ENCODE measurements at regions not wholly inside any gene's neighbourhood (a gene's known extent, or its start where the extent isn't known, plus 50 kb on each side); places are given as distances from the start of the nearest gene placed in this dataset.

- H3K9ac ChIP-seq (ENCODE audit: insufficient read depth, low read length, poor library complexity, severe bottlenecking): no peak overlapping the region
- H3K79me2 ChIP-seq (ENCODE audit: insufficient read depth, low read length): no peaks in the 10 kb centered on the region
- H3K9me3 ChIP-seq (replicated peaks in 1 of 2; ENCODE audit: control insufficient read depth in 1 of 2, insufficient read depth in 1 of 2, low read length in 2 of 2): no peaks in the 10 kb centered on the region
- H3K27me3 ChIP-seq (ENCODE audit: control insufficient read depth in 2 of 2, insufficient read depth in 2 of 2, low read length in 2 of 2): no peaks in the 10 kb centered on the region
- Mint-ChIP-seq H3K27me3 (ENCODE audit: low read depth in 3 of 3) (peaks cover 0 to 3% (median 2%) of the 10 kb centered on the region in 3 donors), H3K4me1 (no peaks in the 10 kb centered on the region), H3K4me3 (no peak overlapping the region), H3K27ac (no peak overlapping the region), H3K36me3 (no peaks in the 10 kb centered on the region), H3K9me3 (peaks cover 0 to 4% (median 2%) of the 10 kb centered on the region in 7 donors)
- no peaks in the 10 kb centered on the region for H4K20me1 ChIP-seq (ENCODE audit: insufficient read depth, low read length)
- H2AFZ ChIP-seq (ENCODE audit: insufficient read depth, low read depth, low read length, poor library complexity, severe bottlenecking): no peak overlapping the region
- DNase-seq: no peak
- H3K4me2 ChIP-seq (replicated peaks; ENCODE audit: extremely low read depth, low read length, poor library complexity, severe bottlenecking): no peak overlapping the region
- 100% methylated on average over 2 of the region's 8 CpGs for WGBS (ENCODE audit: insufficient coverage)
- no peak for TF ChIP-seq CTCF (IDR thresholded peaks at IDR 0.05)
- H3K36me3 ChIP-seq (replicated peaks in 1 of 2; ENCODE audit: control insufficient read depth in 1 of 2, insufficient read depth in 2 of 2, low read length in 2 of 2): no peaks in the 10 kb centered on the region
- H3K4me3 ChIP-seq (replicated peaks in 1 of 3; ENCODE audit: low read depth in 2 of 3, low read length in 3 of 3): no peak overlapping the region
- intact Hi-C loops (cut with micrococcal nuclease): no loop called here
- no peak overlapping the region for H3K27ac ChIP-seq (ENCODE audit: low read depth in 1 of 2, low read length in 2 of 2)
- H3K4me1 ChIP-seq (ENCODE audit: control insufficient read depth in 1 of 2, insufficient read depth in 2 of 2, low read length in 2 of 2): no peaks in the 10 kb centered on the region
Measured at GRCh38 chr2:212841460-212841859, 302.9 kb upstream of the ERBB4 start.

- H3K27me3 Mint-ChIP-seq (ENCODE audit: low read depth in 3 of 3): peaks cover 0 to 2% (median 0%) of the 10 kb centered on the region in 3 donors
- no peak overlapping the region for H3K4me3 ChIP-seq (replicated peaks in 1 of 3; ENCODE audit: low read depth in 2 of 3, low read length in 3 of 3)
- no peak for DNase-seq
- H3K79me2 ChIP-seq (ENCODE audit: insufficient read depth, low read length): no peaks in the 10 kb centered on the region
- no peaks in the 10 kb centered on the region for H3K4me1 ChIP-seq (ENCODE audit: control insufficient read depth in 1 of 2, insufficient read depth in 2 of 2, low read length in 2 of 2)
- 80% methylated on average over 108 of the region's 109 CpGs for WGBS (ENCODE audit: insufficient coverage)
- H3K27ac Mint-ChIP-seq: no peak overlapping the region
- no peaks in the 10 kb centered on the region for H3K36me3 ChIP-seq (replicated peaks in 1 of 2; ENCODE audit: control insufficient read depth in 1 of 2, insufficient read depth in 2 of 2, low read length in 2 of 2)
- H2AFZ ChIP-seq (ENCODE audit: insufficient read depth, low read depth, low read length, poor library complexity, severe bottlenecking): no peak overlapping the region
- no peaks in the 10 kb centered on the region for H3K4me1 Mint-ChIP-seq
- no peak overlapping the region for H3K4me2 ChIP-seq (replicated peaks; ENCODE audit: extremely low read depth, low read length, poor library complexity, severe bottlenecking)
- H3K27me3 ChIP-seq (ENCODE audit: control insufficient read depth in 2 of 2, insufficient read depth in 2 of 2, low read length in 2 of 2): no peaks in the 10 kb centered on the region
- no peak overlapping the region for H3K9ac ChIP-seq (ENCODE audit: insufficient read depth, low read length, poor library complexity, severe bottlenecking)
- H3K9me3 Mint-ChIP-seq: peaks cover 17 to 35% (median 22%) of the 10 kb centered on the region in 7 donors
- no peak overlapping the region for H3K4me3 Mint-ChIP-seq
- intact Hi-C loops (cut with micrococcal nuclease): no loop called here
- no peaks in the 10 kb centered on the region for H4K20me1 ChIP-seq (ENCODE audit: insufficient read depth, low read length)
- H3K36me3 Mint-ChIP-seq: no peaks in the 10 kb centered on the region
- H3K9me3 ChIP-seq (replicated peaks in 1 of 2; ENCODE audit: control insufficient read depth in 1 of 2, insufficient read depth in 1 of 2, low read length in 2 of 2): peaks cover 30% of the 10 kb centered on the region in 2 donors
- TF ChIP-seq CTCF (IDR thresholded peaks at IDR 0.05): no peak
- H3K27ac ChIP-seq (ENCODE audit: low read depth in 1 of 2, low read length in 2 of 2): no peak overlapping the region
Measured at GRCh38 chr2:212832211-212833195, 293.9 kb upstream of the ERBB4 start.
